Keratinocyte (primary cell): ENCODE measurements at regions not wholly inside any gene's neighbourhood (a gene's known extent, or its start where the extent isn't known, plus 50 kb on each side); places are given as distances from the start of the nearest gene placed in this dataset.

Experiments used
- DNase-seq: peaks from one replicate; pipeline ENCODE4 v3.0.0-alpha.2; 2011; ENCODE audit warnings: low read depth, missing footprints, low spot score
- FAIRE-seq: peaks from 2 replicates; lab custom pipeline; 2011; peaks lifted over from hg19 to GRCh38; lab: Jason Lieb, UNC
- H2AFZ ChIP-seq: 2 replicates; pipeline ENCODE4 v1.6.0; 2012; ENCODE audit warnings: low read length, control low read depth, inconsistent platforms; ENCODE audit not compliant: control insufficient read depth
- H3K27ac ChIP-seq: 2 replicates; pipeline ENCODE4 v1.5.1; 2011; ENCODE audit warnings: low read length; ENCODE audit not compliant: control insufficient read depth, insufficient read depth
- H3K27me3 ChIP-seq: 3 replicates; pipeline ENCODE4 v1.6.0; 2011; ENCODE audit warnings: low read length; ENCODE audit not compliant: control insufficient read depth, insufficient read depth; ENCODE audit errors: extremely low read depth
- H3K36me3 ChIP-seq, 2 experiments: 2 replicates in 1 of 2; 3 replicates in 1 of 2; pipeline ENCODE4 v1.5.1; 2011; ENCODE audit warnings: low read length in 2 of 2, mild to moderate bottlenecking in 1 of 2; ENCODE audit not compliant: control insufficient read depth in 2 of 2, insufficient read depth in 2 of 2; ENCODE audit errors: extremely low read depth in 1 of 2
- H3K4me1 ChIP-seq: 3 replicates; pipeline ENCODE4 v1.5.1; 2011; ENCODE audit warnings: low read length; ENCODE audit not compliant: control insufficient read depth, insufficient read depth; ENCODE audit errors: extremely low read depth
- H3K4me2 ChIP-seq: 3 replicates; pipeline ENCODE4 v1.6.0; 2011; ENCODE audit warnings: low read depth, low read length; ENCODE audit not compliant: control insufficient read depth, insufficient read depth; ENCODE audit errors: extremely low read depth
- H3K4me3 ChIP-seq, 3 experiments: fragments of 200-600 bp in 1 of 3; sonication (generic) in 1 of 3; 2 replicates in 2 of 3; 3 replicates in 1 of 3; pipeline ENCODE4 v1.5.1; 2011 to 2016; ENCODE audit warnings: low read length in 3 of 3, mild to moderate bottlenecking in 3 of 3, control low read depth in 2 of 3, inconsistent platforms in 1 of 3, low read depth in 1 of 3, mixed read lengths in 1 of 3, mixed run types in 1 of 3, moderate library complexity in 1 of 3; ENCODE audit not compliant: control insufficient read depth in 2 of 3, insufficient read depth in 2 of 3; ENCODE audit errors: extremely low read depth in 1 of 3
- H3K79me2 ChIP-seq: 2 replicates; pipeline ENCODE4 v1.6.0; 2012; ENCODE audit warnings: low read length; ENCODE audit not compliant: control insufficient read depth, insufficient read depth
- H3K9ac ChIP-seq: 3 replicates; pipeline ENCODE4 v1.6.0; 2011; ENCODE audit warnings: low read length; ENCODE audit not compliant: control insufficient read depth, insufficient read depth; ENCODE audit errors: extremely low read depth
- H3K9me1 ChIP-seq: 3 replicates; pipeline ENCODE4 v1.6.0; 2011; ENCODE audit warnings: low read length; ENCODE audit not compliant: control insufficient read depth, insufficient read depth; ENCODE audit errors: extremely low read depth
- H3K9me3 ChIP-seq: 2 replicates; pipeline ENCODE4 v1.5.1; 2012; ENCODE audit warnings: low read depth, low read length; ENCODE audit not compliant: control insufficient read depth
- H4K20me1 ChIP-seq: 3 replicates; pipeline ENCODE4 v1.6.0; 2011; ENCODE audit warnings: low read length; ENCODE audit not compliant: control insufficient read depth, insufficient read depth; ENCODE audit errors: extremely low read depth
- EZH2 ChIP-seq: IDR thresholded peaks from one replicate; pipeline ENCODE4 v1.6.1; 2012; ENCODE audit warnings: inconsistent platforms, mild to moderate bottlenecking, low read length, moderate library complexity
- dilution Hi-C: fragments of 300-500 bp; cut with MboI; formaldehyde crosslinking; loops from one replicate; pipeline ENCODE4 v1.7.0; 2020; ENCODE audit warnings: low sequenced_read_pairs; ENCODE audit not compliant: extremely low pct_ligation_motif_present
- TF ChIP-seq, protein P1 (sequence below), 3 experiments: IDR thresholded peaks in 1 of 3; conservative IDR thresholded peaks in 1 of 3; optimal IDR thresholded peaks in 1 of 3; 2 replicates in 2 of 3; 3 replicates in 1 of 3; pipeline versions ENCODE3 to v1.5.1; 2011; ENCODE audit warnings: low read length in 3 of 3, mild to moderate bottlenecking in 3 of 3, moderate library complexity in 2 of 3, control low read depth in 1 of 3, inconsistent platforms in 1 of 3; ENCODE audit not compliant: insufficient read depth in 2 of 3; ENCODE audit errors: extremely low read depth in 1 of 3

DNA sequence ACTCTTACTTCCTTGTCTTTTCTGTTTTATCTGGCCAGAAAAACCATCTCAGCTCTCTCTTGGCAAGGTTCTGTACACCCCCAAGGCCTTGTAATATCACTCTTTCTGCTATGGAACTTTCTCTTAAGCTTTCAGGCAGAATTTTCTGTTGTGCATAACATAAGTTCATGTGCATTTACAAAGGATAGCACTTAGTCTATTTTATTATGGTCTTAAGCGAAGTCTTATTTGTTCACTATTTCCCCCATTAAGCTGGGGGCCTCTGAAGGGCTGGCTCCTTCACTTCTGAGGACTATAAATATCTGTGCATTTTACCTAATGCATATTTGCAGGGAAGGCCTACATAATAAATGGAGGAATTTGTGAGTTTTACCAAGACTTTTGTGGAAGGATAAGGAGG is 1393.4 kb downstream of the FAM181B start:
- Histone ChIP-seq H4K20me1 (no peaks in the 10 kb centered on the region), H3K4me2 (no peak overlapping the region), H3K4me1 (no peaks in the 10 kb centered on the region), H3K4me3 (no peak overlapping the region), H3K27me3 (no peaks in the 10 kb centered on the region), H3K36me3 (no peaks in the 10 kb centered on the region), H2AFZ (no peak overlapping the region), H3K9ac (no peak overlapping the region), H3K79me2 (no peaks in the 10 kb centered on the region), H3K9me1 (no peaks in the 10 kb centered on the region), H3K27ac (no peak overlapping the region), H3K9me3 (no peaks in the 10 kb centered on the region)
- DNase-seq (no peak), FAIRE-seq (no peak)
- dilution Hi-C loops, result no loop called here
- TF ChIP-seq, protein P1, sequence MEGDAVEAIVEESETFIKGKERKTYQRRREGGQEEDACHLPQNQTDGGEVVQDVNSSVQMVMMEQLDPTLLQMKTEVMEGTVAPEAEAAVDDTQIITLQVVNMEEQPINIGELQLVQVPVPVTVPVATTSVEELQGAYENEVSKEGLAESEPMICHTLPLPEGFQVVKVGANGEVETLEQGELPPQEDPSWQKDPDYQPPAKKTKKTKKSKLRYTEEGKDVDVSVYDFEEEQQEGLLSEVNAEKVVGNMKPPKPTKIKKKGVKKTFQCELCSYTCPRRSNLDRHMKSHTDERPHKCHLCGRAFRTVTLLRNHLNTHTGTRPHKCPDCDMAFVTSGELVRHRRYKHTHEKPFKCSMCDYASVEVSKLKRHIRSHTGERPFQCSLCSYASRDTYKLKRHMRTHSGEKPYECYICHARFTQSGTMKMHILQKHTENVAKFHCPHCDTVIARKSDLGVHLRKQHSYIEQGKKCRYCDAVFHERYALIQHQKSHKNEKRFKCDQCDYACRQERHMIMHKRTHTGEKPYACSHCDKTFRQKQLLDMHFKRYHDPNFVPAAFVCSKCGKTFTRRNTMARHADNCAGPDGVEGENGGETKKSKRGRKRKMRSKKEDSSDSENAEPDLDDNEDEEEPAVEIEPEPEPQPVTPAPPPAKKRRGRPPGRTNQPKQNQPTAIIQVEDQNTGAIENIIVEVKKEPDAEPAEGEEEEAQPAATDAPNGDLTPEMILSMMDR (optimal IDR thresholded peaks at IDR 0.05 in 1 of 3, IDR thresholded peaks at IDR 0.05 in 1 of 3, conservative IDR thresholded peaks at IDR 0.05 in 1 of 3; ENCODE audit: extremely low read depth in 1 of 3, insufficient read depth in 2 of 3, low read length in 3 of 3), result no peak
- no peak for TF ChIP-seq EZH2

DNA sequence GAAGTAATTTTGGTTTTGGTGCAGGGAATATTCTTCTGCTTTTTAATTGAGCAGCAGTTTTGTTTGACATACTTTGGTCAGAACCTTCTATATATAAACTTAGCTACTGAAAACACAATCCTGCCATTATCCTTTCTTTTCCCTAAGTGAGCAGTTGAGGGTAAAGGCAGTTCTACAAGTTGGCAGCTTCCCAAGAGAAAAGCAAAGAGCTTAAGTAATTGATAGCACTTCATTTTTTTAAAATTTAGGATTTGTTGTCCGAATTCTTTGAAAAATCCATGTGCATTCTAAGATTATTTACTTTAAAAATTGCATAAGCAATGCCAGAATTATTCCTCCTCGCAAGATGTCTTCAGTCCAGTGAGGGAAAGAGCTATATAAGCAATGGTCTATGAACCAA is 1394.1 kb downstream of the FAM181B start:
- Histone ChIP-seq H3K27ac (no peak overlapping the region), H3K79me2 (no peaks in the 10 kb centered on the region), H3K9me1 (no peaks in the 10 kb centered on the region), H3K4me1 (no peaks in the 10 kb centered on the region), H4K20me1 (no peaks in the 10 kb centered on the region), H3K4me3 (no peak overlapping the region), H3K9me3 (no peaks in the 10 kb centered on the region), H3K9ac (no peak overlapping the region), H3K27me3 (no peaks in the 10 kb centered on the region), H3K4me2 (no peak overlapping the region), H3K36me3 (no peaks in the 10 kb centered on the region), H2AFZ (no peak overlapping the region)
- DNase-seq (no peak), FAIRE-seq (no peak)
- TF ChIP-seq, protein P1 (optimal IDR thresholded peaks at IDR 0.05 in 1 of 3, IDR thresholded peaks at IDR 0.05 in 1 of 3, conservative IDR thresholded peaks at IDR 0.05 in 1 of 3; ENCODE audit: extremely low read depth in 1 of 3, insufficient read depth in 2 of 3, low read length in 3 of 3), result no peak
- no peak for TF ChIP-seq EZH2
- dilution Hi-C loops, result no loop called here
